IMR-90 (cell line): ENCODE measurements at regions not wholly inside any gene's neighbourhood (a gene's known extent, or its start where the extent isn't known, plus 50 kb on each side); places are given as distances from the start of the nearest gene placed in this dataset.

Experiments used
- CHD1 ChIP-seq: IDR thresholded peaks from 2 replicates; pipeline ENCODE4 v1.6.1; 2012; ENCODE audit warnings: low read depth, low read length, improper control_type of control experiment
- CTCF ChIP-seq: conservative IDR thresholded peaks from 2 replicates; pipeline ENCODE4 v1.5.1; 2012; ENCODE audit warnings: mild to moderate bottlenecking, low read depth, low read length, improper control_type of control experiment
- FOS ChIP-seq: fragments of 150-350 bp; IDR thresholded peaks from 2 replicates; pipeline ENCODE4 v1.6.1; 2016; ENCODE audit warnings: low read depth, low read length
- MAFK ChIP-seq: IDR thresholded peaks from 2 replicates; pipeline ENCODE4 v1.6.1; 2012; ENCODE audit warnings: low read depth, low read length, improper control_type of control experiment
- MAZ ChIP-seq: IDR thresholded peaks from 2 replicates; pipeline ENCODE4 v1.6.1; 2012; ENCODE audit warnings: low read depth, mild to moderate bottlenecking, low read length, improper control_type of control experiment, moderate library complexity, borderline replicate concordance
- POLR2A ChIP-seq: IDR thresholded peaks from 2 replicates; pipeline ENCODE4 v1.6.1; 2012; ENCODE audit warnings: mild to moderate bottlenecking, low read depth, low read length
- RAD21 ChIP-seq: IDR thresholded peaks from 2 replicates; pipeline ENCODE4 v1.6.1; 2012; ENCODE audit warnings: low read length, improper control_type of control experiment
- RCOR1 ChIP-seq: IDR thresholded peaks from 2 replicates; pipeline ENCODE4 v1.6.1; 2012; ENCODE audit warnings: mild to moderate bottlenecking, low read length, improper control_type of control experiment; ENCODE audit not compliant: insufficient replicate concordance

GRCh38 chr4:27811948-27812347, 951.3 kb downstream of the STIM2 start:
- TF ChIP-seq CTCF (no peak), CHD1 (no peak), POLR2A (no peak), MAZ (no peak), FOS (no peak), RAD21 (no peak), RCOR1 (no peak), MAFK (no peak)
